CD14-positive monocyte (primary cell): ENCODE measurements at regions not wholly inside any gene's neighbourhood (a gene's known extent, or its start where the extent isn't known, plus 50 kb on each side); places are given as distances from the start of the nearest gene placed in this dataset.

Source experiments
- DNase-seq, 3 donors: peaks; one replicate each; pipeline ENCODE4 v3.0.0-alpha.2; 2011 to 2022
- H2AFZ ChIP-seq: 2 replicates; pipeline ENCODE4 v1.6.0; 2012; ENCODE audit warnings: mild to moderate bottlenecking, low read depth, low read length, inconsistent platforms; ENCODE audit not compliant: insufficient read depth, poor library complexity, severe bottlenecking
- H3K27ac ChIP-seq, 2 donors: 1 replicate in 1 of 2; 2 replicates in 1 of 2; pipeline ENCODE4 v1.5.1; 2012 to 2013; ENCODE audit warnings: low read length in 2 of 2, control low read depth in 1 of 2, inconsistent platforms in 1 of 2, low read depth in 1 of 2, mild to moderate bottlenecking in 1 of 2
- H3K27me3 ChIP-seq, 2 donors: one replicate each; pipeline versions ENCODE4 v1.6.0 to v1.6.1; 2011 to 2013; ENCODE audit warnings: low read length in 2 of 2; ENCODE audit not compliant: control insufficient read depth in 2 of 2, insufficient read depth in 2 of 2
- H3K36me3 ChIP-seq, 2 donors: replicated peaks in 1 of 2; 1 replicate in 1 of 2; 2 replicates in 1 of 2; pipeline versions ENCODE4 v1.5.1 to v1.6.1; 2012 to 2013; ENCODE audit warnings: low read length in 2 of 2, control low read depth in 1 of 2, inconsistent platforms in 1 of 2, mild to moderate bottlenecking in 1 of 2; ENCODE audit not compliant: insufficient read depth in 2 of 2, control insufficient read depth in 1 of 2
- H3K4me1 ChIP-seq, 2 donors: 1 replicate in 1 of 2; 2 replicates in 1 of 2; pipeline versions ENCODE4 v1.5.1 to v1.6.1; 2012 to 2013; ENCODE audit warnings: low read length in 2 of 2, control low read depth in 1 of 2, inconsistent platforms in 1 of 2, mild to moderate bottlenecking in 1 of 2, moderate library complexity in 1 of 2; ENCODE audit not compliant: insufficient read depth in 2 of 2, control insufficient read depth in 1 of 2
- H3K4me2 ChIP-seq: replicated peaks from 2 replicates; pipeline ENCODE3; 2012; ENCODE audit warnings: low read length, moderate library complexity, mild to moderate bottlenecking; ENCODE audit not compliant: poor library complexity, severe bottlenecking; ENCODE audit errors: extremely low read depth
- H3K4me3 ChIP-seq, 3 experiments: fragments of 200-600 bp in 1 of 3; sonication (generic) in 1 of 3; replicated peaks in 1 of 3; 1 replicate in 2 of 3; 2 replicates in 1 of 3; pipeline ENCODE4 v1.5.1; 2011 to 2013; ENCODE audit warnings: low read length in 3 of 3, mild to moderate bottlenecking in 3 of 3, control low read depth in 2 of 3, low read depth in 2 of 3, inconsistent platforms in 1 of 3, moderate library complexity in 1 of 3
- H3K79me2 ChIP-seq: 2 replicates; pipeline ENCODE4 v1.6.0; 2012; ENCODE audit warnings: mild to moderate bottlenecking, control low read depth, inconsistent platforms, low read length, moderate library complexity; ENCODE audit not compliant: insufficient read depth
- H3K9ac ChIP-seq: 2 replicates; pipeline ENCODE4 v1.6.0; 2017; ENCODE audit warnings: low read length, mild to moderate bottlenecking; ENCODE audit not compliant: insufficient read depth, poor library complexity, severe bottlenecking
- H3K9me3 ChIP-seq, 2 donors: replicated peaks in 1 of 2; 1 replicate in 1 of 2; 2 replicates in 1 of 2; pipeline versions ENCODE4 v1.5.1 to v1.6.1; 2012 to 2013; ENCODE audit warnings: low read length in 2 of 2, control low read depth in 1 of 2; ENCODE audit not compliant: control insufficient read depth in 1 of 2, insufficient read depth in 1 of 2
- H4K20me1 ChIP-seq: 2 replicates; pipeline ENCODE4 v1.6.0; 2012; ENCODE audit warnings: mild to moderate bottlenecking, low read length, control low read depth, moderate library complexity; ENCODE audit not compliant: insufficient read depth
- H3K27ac Mint-ChIP-seq, 7 donors: one replicate each; pipeline ENCODE4 v1.8.0; 2020; ENCODE audit warnings: mild to moderate bottlenecking in 7 of 7, mixed read lengths in 7 of 7, moderate library complexity in 6 of 7, inconsistent platforms in 2 of 7
- H3K27me3 Mint-ChIP-seq, 3 donors: one replicate each; pipeline ENCODE4 v1.8.0; 2021 to 2022; ENCODE audit warnings: low read depth in 3 of 3, mild to moderate bottlenecking in 3 of 3, mixed read lengths in 3 of 3, moderate library complexity in 3 of 3, inconsistent platforms in 1 of 3
- H3K36me3 Mint-ChIP-seq, 2 donors: one replicate each; pipeline ENCODE4 v1.8.0; 2020; ENCODE audit warnings: mixed read lengths in 2 of 2, inconsistent platforms in 1 of 2, mild to moderate bottlenecking in 1 of 2
- H3K4me1 Mint-ChIP-seq: one replicate; pipeline ENCODE4 v1.8.0; 2020; ENCODE audit warnings: mild to moderate bottlenecking, mixed read lengths
- H3K4me3 Mint-ChIP-seq, 2 donors: one replicate each; pipeline ENCODE4 v1.8.0; 2020; ENCODE audit warnings: mild to moderate bottlenecking in 2 of 2, mixed read lengths in 2 of 2, moderate library complexity in 1 of 2
- H3K9me3 Mint-ChIP-seq, 7 donors: one replicate each; pipeline ENCODE4 v1.8.0; 2020 to 2022; ENCODE audit warnings: mixed read lengths in 7 of 7, mild to moderate bottlenecking in 6 of 7, moderate library complexity in 6 of 7, inconsistent platforms in 2 of 7
- WGBS: methylation state at CpG from one replicate; pipeline ENCODE4 v1.1.5; 2013; ENCODE audit warnings: missing lambda C conversion rate; ENCODE audit not compliant: insufficient coverage; 5-methylcytosine and 5-hydroxymethylcytosine counted together
- intact Hi-C, 2 donors: fragments of 100-400 bp; cut with micrococcal nuclease; formaldehyde crosslinking; loops; one replicate each; pipeline versions ENCODE4 v1.15.0 to v1.15.1; 2023
- TF ChIP-seq, protein P1 (sequence below): fragments of 200-600 bp; IDR thresholded peaks from one replicate; pipeline ENCODE4 v1.8.0; 2022; ENCODE audit warnings: antibody characterized with exemption, mild to moderate bottlenecking

DNA sequence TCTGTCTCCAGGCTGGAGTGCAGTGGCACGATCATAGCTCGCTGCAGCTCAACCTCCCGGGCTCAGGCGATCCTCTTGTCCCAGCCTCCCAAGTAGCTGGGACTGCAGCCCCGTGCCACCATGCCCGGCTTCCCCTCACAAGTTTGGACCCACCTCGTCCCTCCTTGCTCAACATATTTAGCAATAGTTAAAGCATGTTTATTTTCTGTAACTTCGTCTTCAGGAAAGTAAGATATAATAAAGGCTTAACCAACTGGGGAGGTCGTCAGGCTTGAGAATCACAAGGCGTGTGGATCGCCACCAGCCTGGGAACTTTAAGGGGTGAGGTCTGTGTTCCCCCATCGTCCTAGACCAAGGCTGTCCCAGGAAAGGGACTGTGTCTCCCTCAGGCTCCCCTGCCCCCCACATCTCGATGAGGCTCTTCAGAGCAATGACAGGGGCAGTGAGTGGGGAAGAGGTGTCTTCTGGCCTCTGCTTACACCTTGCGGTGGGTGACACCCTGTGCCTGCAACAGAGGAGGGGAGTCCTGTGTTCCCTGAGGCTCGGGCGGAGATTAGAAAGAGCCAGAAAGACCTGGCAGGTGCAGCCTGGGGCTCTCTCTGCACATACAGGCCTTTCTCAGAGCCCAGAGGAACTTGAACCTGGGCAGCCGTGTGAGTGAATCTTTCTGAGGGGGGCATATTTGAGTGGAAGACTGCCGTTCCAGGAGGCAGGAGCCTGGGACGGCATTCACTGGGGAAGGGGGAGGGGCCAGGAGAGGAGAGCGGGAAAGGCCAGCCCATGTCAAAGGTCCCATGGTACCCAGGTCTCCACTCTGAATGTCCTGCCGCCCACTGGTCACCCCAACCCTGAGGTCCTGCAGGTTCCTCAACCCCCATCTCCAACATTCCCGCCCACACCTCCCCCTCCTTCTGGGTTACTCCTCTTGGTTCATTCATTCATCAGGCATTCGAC lies 152.3 kb downstream of the SMAD6 start:
- WGBS: 92% methylated on average over 9 of the region's 23 CpGs
- H3K9me3 Mint-ChIP-seq: no peaks in the 10 kb centered on the region
- peaks cover 12 to 13% of the 10 kb centered on the region in 2 donors for H3K36me3 Mint-ChIP-seq

DNA sequence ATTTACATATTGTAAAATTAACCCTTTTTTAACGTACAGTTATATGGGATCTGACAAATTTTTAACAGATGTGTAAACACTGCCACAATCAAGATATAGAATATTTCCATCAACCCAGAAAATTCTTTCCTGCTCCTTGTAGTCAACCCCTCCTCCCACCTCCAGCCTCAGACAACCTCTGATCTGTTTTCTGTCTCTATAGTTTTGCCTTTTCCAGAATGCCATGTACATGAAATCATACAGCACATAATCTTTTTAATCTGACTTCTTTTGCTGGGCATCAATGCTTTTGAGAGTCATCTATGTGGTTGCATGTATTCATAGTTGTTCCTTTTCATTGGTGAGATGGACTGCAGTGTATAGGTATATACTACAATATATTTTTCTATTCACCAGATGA lies 153.0 kb downstream of the SMAD6 start:
- Mint-ChIP-seq H3K4me3 (no peak overlapping the region), H3K4me1 (peaks cover 16% of the 10 kb centered on the region), H3K9me3 (no peaks in the 10 kb centered on the region), H3K27me3 (peaks cover 4 to 27% (median 26%) of the 10 kb centered on the region in 3 donors), H3K36me3 (peaks cover 18 to 19% of the 10 kb centered on the region in 2 donors), H3K27ac (no peak overlapping the region)
- no peaks in the 10 kb centered on the region for H3K79me2 ChIP-seq
- no peaks in the 10 kb centered on the region for H3K9me3 ChIP-seq
- TF ChIP-seq, protein P1, sequence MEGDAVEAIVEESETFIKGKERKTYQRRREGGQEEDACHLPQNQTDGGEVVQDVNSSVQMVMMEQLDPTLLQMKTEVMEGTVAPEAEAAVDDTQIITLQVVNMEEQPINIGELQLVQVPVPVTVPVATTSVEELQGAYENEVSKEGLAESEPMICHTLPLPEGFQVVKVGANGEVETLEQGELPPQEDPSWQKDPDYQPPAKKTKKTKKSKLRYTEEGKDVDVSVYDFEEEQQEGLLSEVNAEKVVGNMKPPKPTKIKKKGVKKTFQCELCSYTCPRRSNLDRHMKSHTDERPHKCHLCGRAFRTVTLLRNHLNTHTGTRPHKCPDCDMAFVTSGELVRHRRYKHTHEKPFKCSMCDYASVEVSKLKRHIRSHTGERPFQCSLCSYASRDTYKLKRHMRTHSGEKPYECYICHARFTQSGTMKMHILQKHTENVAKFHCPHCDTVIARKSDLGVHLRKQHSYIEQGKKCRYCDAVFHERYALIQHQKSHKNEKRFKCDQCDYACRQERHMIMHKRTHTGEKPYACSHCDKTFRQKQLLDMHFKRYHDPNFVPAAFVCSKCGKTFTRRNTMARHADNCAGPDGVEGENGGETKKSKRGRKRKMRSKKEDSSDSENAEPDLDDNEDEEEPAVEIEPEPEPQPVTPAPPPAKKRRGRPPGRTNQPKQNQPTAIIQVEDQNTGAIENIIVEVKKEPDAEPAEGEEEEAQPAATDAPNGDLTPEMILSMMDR: no peak
- H3K27ac ChIP-seq: no peak overlapping the region
- H3K36me3 ChIP-seq: peaks cover 0 to 3% of the 10 kb centered on the region in 2 donors
- intact Hi-C loops: no loop called here
- no peaks in the 10 kb centered on the region for H4K20me1 ChIP-seq
- peaks cover 9 to 12% of the 10 kb centered on the region in 2 donors for H3K4me1 ChIP-seq
- peaks cover 0 to 2% of the 10 kb centered on the region in 2 donors for H3K27me3 ChIP-seq
- no peak overlapping the region for H2AFZ ChIP-seq
- no peak for DNase-seq
- no peak overlapping the region for H3K9ac ChIP-seq
- WGBS: no CpG with 5 or more reads among the region's 1 CpG
- no peak overlapping the region for H3K4me2 ChIP-seq
- H3K4me3 ChIP-seq: no peak overlapping the region

More for the DNA sequence above, 152.3 kb downstream of the SMAD6 start:
- H3K4me2 ChIP-seq: no peak overlapping the region
- H3K4me1 Mint-ChIP-seq: peaks cover 16% of the 10 kb centered on the region
- H3K27ac ChIP-seq: no peak overlapping the region
- no peak overlapping the region for H3K4me3 ChIP-seq
- H3K36me3 ChIP-seq: no peaks in the 10 kb centered on the region
- peaks cover 9 to 12% of the 10 kb centered on the region in 2 donors for H3K4me1 ChIP-seq
- peak overlapping the region in 1 of 2 donors; percentile 35 for H3K4me3 Mint-ChIP-seq
- H3K27me3 Mint-ChIP-seq: peaks cover 4 to 26% (median 26%) of the 10 kb centered on the region in 3 donors
- H3K9me3 ChIP-seq: no peaks in the 10 kb centered on the region
- intact Hi-C loops: loop anchor here (5.0 kb wide), 5 partner anchors 52 to 252 kb away; no protein-coding TSS in a partner anchor
- no peak for DNase-seq
- H4K20me1 ChIP-seq: no peaks in the 10 kb centered on the region
- H3K27ac Mint-ChIP-seq: peak overlapping the region in 1 of 7 donors; percentile 8
- H2AFZ ChIP-seq: no peak overlapping the region
- H3K9ac ChIP-seq: no peak overlapping the region
- H3K79me2 ChIP-seq: no peaks in the 10 kb centered on the region
- TF ChIP-seq, protein P1: no peak
- H3K27me3 ChIP-seq: peaks cover 0 to 2% of the 10 kb centered on the region in 2 donors
